Epidermal melanocyte (primary cell): ENCODE measurements at regions not wholly inside any gene's neighbourhood (a gene's known extent, or its start where the extent isn't known, plus 50 kb on each side); places are given as distances from the start of the nearest gene placed in this dataset.

Experiments used
- DNase-seq: peaks from one replicate; pipeline ENCODE4 v3.0.0; 2011; ENCODE audit warnings: low spot score; ENCODE audit not compliant: insufficient read length

DNA sequence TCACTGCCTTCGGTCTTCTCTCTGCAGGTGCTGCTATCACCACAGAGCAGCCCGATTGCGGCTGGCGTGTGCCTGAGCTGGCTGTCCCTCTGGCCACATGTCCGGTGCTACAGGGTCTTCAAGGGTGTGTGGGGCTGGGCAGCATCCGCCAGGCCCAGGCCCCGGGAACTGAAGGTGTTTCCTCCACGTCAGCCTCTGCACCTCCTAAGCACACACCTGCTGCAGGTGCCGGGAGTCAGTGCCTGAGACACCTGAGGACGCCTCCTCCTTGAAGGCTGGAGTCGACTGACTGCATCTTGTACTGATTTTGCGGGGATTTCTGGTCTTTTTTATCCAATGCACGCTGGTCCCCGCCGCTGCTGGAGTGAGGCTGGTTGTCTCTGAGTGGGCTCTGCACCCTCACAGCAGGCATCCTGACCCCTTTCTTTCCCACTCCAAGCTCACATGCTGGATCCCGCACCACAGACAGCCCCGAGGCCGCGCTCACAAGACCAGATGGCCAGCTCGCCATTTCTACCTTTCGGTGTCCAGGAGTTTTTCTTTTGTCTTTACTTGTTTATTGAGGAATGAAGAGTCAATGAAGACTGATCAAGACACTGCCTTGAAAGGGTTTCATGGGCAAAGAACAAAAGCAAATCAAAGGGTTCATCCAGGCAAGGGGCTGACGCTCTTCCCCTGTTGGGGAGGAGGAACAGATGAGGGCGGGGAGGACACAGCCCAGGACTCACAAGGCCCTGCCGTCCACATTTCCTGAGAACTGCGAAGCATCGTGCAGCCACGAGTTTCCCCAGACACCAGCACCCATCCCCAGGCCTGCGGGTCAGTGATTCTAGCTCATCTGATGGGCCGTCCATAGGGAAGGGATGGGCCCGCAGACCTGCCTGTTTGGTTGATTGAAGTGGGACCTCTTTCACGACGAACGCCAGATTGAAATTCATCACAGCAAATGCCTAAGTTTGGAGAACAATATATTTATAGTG lies 203.8 kb upstream of the SOX1 start:
- DNase-seq: no peak

DNA sequence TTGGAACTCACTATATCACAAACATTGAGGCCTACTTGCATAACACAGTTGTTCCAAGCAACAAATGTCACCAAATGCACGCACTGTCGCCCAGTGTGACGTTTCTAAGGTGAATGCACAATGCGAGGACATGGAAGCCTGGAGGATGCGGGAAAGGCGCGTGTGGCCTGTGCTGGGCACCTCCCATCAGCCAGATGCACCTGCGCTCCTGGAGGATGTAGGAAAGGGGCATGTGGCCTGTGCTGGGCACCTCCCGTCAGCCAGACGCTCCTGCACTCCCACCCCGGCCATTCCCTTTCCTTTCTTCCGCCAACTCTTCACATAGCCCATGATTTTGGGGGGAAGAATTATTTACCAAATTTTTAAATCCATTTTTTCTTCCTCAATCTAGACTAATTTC lies 202.4 kb upstream of the SOX1 start:
- no peak for DNase-seq

DNA sequence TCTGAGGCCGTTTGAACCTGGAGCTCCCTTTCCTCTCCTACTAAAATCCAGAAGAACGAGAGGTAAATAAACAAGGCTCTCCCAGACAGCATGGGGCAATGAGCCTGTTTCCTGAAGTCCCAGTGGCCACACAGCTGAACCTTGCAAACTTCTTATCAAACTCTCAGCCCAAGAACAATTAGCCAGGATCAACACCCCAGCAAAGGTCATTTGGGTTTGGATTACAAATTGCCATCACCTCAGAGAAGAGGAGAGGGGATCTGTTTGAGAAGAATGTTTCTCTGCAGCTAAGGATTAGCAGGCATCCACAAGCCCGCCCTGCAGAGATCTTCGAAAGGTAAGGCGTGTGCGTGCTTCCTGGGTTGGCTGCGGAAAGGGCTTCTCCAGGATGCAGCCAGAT lies 201.9 kb upstream of the SOX1 start:
- DNase-seq: no peak

DNA sequence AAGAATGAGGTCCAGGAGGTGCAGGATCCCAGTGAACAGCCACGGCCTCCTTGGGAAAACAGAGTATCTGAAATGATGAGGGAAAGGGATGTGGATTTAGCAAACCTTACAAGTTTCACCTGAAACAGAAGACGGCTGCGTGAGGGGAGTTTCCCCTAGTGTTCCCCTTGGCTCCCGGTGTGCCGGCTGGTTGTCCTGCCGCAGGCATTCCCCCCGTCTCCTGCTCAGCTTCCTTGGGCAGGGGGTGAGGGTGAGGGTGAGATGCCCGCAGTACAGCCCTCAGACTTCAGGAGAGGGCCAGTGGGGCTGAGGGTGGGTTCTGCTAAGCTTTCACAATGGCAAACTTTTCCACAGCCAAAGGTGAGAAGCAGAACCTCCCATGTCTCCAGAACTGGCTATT lies 201.1 kb upstream of the SOX1 start:
- no peak for DNase-seq

DNA sequence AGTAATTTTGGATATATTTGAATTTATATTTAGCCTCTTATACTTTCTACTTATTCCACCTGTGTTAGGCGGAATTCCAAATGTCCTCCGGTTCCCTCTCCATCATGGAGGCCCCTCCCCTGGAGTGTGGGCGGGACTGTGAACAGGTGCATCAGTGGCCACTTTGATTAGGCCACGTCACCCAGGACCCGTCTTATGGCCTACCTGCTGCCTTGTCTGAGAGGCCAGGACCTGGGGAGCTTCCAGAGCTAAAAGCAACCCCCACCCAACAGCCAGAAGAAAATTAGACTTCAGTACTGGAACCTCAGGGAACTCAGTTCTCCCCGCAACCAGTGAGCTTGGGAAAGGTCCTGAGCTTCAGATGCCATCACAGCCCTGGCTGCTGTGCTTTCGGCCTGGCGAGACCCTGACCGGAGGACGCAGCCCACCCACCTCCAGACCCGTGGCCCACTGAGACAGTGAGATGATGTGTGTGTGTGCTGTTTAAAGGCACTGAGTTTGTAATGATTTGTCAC lies 200.2 kb upstream of the SOX1 start:
- DNase-seq: no peak

DNA sequence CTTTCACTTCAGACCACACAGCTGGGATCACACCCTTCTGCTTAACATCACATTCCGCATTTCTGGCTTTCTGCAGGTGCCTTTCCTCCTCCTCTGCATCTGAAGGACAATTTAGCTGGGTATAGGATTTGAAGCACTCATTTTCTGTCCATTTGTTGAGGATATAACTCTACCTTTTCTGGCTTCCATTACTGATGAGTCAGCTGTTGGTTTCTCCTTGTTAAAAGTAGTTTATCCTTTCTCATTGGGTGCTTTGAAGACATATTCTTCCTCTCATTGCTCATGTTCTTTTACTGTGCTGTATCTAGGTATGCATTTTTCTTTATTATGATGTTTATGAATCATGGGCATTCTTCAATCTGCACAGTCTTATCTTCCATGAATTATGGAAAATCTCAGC lies 199.3 kb upstream of the SOX1 start:
- no peak for DNase-seq

DNA sequence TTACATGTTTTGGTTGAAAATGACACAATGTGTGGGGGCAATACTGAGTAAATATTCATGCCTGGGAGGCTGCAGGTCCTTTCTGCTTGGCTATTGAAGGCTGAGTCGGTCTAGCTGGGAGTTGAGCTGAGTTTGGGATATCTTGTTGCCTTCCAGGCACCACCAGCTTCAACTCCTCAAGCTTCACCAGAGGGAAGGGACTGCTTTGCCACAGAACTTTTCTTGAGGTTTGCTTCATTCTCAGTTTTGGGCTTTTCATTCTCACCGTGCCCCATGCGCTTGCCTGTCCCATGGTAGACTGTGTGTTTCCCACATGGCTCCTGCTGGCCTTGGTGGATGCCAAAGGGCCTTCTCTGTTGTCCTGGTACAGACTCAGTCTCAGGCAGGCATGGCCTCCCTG lies 198.2 kb upstream of the SOX1 start:
- no peak for DNase-seq

DNA sequence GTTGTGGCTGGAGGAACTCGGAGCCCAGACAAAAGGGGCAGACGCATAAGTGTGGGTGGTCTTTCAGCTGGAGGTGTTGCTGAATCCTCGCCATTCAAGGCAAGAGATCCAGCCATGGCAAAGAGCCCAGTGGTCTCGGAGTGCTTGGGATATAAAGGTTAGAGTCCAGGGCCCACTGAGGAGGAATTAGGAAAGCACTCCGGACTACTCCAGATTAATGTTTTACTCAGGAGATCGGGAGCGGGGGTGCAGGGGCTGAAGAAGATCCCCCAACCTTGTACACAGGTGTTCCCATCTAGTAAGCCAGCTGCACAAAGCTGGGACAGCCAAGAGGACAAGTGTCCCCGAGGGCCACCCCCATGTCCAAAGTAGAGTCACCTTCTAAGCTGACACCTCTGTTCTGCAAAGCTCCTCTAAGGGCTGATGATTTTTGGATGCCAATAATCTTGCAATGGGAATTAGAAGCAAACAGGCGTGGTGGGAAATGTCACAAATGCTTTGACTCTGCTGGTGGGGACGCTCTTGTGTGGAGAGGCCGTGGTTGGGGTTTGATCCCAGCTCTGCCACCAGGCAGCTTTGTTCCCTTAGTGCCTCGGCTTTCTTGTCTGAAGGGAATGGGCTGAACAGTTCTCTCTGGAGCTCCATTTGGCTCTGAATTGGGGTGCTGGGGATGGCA lies 194.3 kb upstream of the SOX1 start:
- DNase-seq: no peak

DNA sequence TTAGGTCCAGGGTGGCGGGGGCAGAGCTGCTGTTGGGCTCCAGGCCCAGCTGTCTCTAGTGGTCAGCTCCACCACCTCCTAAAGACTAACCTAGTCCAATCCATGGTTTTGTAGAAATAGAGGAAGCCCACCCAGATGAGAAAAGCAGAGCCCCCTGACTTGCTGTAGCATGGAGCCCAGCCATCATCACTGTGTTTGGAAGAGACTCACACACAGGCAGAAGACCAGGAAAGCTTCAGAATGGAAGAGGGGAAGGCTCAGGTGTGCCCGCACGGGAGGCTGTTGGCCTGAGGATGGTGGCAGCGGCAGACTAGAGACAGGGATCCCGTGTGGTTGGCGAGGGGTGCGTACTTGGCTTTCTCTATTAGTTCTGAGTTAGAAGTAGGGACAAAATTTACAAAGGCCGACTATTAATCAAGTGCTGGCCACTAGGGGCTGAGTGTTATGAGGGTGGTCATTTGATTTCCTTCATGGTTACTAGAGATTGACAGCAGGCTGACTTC lies 193.2 kb upstream of the SOX1 start:
- no peak for DNase-seq

DNA sequence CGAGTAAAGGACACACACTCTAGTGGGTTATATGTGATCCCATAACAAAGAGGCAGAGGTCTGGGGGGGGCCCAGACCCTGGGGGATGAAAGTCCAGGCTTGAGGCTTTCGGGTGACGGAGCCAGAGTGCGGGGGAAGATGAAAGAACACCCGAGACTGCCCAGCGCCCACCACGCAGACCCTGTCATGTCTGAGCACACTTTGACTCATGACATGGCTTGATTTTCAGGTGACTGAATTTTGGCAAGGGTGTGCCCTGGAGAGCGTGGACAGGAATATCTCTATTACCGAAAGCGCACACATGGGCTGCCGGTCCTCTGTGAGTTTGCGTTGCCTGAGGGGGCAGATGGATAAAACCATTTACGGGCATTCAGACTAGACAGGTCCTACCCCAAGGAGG lies 192.0 kb upstream of the SOX1 start:
- no peak for DNase-seq

DNA sequence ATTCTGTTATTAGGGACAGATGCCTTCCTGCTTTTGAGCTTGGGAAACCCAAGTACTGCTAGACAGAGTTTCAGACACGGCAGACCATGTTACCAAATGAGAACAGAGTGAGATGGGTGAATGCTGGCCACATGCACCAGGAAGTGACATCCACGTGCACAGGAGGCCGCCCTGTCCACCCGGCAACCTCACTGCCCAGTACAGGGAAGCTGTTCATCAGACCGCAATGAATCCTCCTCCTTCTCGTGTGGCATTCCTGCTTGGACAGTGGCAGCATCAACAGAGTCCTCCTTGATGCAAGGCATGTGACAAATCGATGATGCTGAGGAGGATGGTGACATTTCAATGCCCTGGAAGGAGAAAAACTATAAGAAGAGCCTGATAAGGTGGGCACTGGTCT lies 191.0 kb upstream of the SOX1 start:
- no peak for DNase-seq

DNA sequence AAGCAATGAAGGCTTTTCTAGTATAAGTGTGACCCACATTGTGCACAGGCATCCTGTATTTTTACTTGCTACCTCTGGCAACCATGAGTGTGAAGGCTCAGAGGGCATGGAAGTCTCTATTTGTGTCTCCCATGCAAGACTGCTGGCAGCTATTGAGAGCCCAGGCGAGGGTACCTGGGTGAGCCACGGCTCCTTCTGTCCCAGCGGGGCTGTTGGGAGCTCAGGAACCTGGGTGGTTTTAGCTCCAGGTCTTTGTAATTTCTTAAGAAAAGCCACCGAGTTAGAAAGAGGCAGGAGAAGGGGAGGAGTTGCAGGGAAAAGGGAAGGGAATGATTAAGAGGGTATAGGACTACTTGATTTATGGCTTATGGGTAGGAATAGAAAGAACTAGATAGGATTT lies 190.4 kb upstream of the SOX1 start:
- DNase-seq: no peak

DNA sequence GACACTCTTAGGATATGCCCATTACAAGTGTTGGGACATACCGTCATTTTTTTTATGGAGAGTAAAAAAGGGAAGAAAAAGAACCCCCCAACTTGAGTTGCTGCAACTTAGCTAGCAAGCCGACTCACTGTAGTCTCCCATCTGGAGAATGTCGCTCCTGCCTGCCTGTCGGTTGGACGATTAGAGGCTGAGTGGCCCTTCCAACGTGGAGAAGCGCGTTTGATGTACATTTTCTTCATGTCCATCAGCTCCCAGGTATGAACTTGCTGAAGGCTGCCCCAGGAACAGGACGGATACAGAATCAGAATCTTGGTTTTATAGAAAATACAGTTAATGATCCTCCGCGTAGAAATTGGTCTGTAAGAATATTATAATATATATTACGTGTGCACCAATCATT lies 189.0 kb upstream of the SOX1 start:
- DNase-seq: no peak

DNA sequence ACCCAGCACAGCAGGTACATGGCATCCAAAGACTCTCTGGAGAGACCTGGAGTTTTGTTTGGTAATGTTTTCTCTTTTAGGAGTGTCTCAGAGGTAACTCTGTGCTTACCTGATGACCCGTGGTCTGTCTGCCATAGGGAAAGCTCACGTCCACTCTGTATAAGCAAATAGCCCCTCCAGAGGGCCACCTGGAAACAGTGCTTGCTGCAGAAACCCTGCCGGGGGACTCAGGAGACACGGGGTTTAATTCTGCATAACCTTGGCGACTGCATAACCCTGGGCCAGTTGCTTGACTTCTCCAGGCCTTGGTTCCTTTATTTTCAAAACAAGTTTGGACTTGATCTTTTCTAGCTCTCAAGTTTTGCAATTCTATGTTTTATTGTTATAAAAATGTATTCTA lies 187.2 kb upstream of the SOX1 start:
- no peak for DNase-seq

DNA sequence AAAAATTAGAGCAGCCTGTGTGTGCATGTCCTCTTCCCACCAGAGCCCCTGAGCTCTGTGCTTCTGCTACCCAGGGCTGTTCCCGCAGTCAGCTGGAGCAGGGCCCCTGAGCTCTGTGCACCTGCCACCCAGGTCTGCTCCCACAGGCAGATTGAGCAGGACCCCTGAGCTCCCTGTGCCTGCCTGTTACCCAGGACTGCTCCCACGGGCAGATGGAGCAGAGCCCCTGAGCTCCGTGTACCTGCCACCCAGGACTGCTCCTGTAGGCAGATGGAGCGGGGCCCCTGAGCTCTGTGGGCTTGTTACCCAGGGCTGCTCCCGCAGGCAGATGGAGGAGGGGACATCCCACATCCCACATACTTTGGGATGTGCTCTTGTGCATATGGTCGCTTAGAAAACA lies 186.8 kb upstream of the SOX1 start:
- DNase-seq: no peak

DNA sequence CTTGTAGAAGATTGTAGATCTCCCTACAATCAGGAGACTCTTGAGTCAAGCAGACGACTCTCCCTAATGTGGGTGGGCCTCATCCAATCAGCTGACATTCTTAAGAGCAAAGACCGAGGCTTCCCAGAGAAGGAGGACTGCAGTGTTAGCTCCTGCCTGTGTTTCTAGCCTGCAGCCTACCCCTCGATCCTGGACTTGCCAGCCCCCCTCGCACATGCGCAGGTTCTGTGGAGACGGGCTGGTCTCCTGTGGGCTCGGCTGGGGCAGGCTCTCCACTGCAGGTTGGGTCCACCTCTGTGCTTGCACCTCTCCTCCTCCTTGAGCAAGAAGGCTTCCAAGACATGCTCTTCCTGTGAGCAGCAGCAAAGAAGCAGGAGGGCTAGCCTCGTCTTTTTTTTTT lies 185.2 kb upstream of the SOX1 start:
- no peak for DNase-seq

DNA sequence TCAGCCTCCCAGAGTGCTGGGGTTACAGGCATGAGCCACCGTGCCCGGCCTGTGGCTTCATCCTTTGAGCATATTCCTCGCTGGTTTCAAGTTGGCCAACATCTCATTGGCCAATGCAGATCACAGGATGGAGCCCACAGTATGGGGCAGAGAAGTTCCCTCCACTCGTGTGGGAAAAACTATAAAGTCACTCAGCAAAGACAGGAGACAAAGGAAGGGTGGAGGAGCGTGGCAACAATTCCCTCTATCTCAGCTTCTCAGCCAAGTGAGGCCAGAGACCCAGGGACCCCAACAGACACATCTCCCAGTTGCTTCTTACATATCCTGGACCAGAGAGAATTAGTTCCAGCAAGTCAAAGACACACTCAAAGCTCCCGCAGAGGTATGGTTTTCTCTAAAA lies 184.6 kb upstream of the SOX1 start:
- no peak for DNase-seq

DNA sequence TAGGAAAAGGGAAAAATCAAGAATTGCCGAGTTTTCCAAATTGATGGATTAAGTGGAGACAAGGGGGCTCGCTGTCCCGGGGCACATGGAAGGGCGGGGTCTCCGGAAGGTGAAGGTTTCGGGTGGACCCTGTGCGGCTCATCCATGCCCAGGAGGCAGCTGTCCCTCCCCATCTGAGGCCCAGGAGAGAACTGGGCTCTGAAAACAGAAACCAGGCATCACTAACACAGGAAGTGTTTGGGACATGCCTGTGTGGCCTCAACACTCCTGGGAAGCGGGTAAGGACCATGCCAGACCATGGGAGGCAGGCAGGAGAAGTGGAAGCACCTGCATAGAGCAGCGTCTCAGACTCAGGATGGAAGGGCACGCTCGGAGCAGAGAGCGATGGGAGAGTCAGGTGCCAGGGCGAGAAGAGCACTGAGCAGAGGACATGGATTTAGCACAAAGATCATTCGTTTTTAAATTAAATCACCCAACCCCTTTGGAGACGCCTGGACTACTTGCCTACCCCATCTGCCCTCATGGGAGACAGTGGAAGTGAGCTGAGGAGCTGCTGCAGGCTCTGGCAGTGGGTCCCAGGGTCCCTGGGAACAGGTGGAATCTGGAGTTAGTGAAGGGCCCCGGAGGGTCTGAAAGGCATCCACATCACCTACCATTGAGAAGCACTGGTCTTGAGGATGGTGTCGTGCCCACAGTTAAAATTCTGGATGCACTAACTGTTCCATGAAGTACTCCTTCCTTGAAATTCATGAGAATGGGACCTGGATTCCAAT lies 183.2 kb upstream of the SOX1 start:
- DNase-seq: no peak

DNA sequence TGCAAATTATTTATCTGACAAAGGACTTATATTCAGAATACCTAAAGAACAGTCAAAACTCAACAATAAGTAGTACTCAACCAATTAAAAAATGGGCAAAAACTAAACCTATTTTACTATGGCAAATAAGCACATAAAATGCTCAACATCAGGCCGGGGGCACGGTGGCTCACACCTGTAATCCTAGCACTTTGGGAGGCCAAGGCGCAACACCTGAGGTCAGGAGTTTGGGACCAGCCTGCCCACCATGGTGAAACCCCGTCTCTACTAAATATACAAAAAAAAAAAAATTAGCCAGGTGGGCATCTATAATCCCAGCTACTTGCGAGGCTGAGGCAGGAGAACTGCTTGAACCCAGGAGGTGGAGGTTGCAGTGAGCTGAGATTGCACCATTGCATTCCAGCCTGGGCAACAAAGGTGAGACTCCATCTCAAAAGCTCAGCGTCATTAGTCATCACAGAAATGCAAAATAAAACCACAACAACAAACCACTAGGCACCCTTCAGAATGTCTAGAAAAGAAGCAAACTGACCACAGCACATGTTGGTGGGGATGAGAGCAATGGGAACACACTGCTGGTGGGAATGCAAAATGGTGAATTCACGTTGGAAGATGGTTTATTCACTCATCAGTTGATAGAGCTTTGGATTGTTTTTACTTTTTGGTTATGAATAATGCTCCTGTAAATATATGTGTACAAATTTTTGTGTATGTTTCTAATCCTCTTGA lies 180.6 kb upstream of the SOX1 start:
- DNase-seq: no peak

DNA sequence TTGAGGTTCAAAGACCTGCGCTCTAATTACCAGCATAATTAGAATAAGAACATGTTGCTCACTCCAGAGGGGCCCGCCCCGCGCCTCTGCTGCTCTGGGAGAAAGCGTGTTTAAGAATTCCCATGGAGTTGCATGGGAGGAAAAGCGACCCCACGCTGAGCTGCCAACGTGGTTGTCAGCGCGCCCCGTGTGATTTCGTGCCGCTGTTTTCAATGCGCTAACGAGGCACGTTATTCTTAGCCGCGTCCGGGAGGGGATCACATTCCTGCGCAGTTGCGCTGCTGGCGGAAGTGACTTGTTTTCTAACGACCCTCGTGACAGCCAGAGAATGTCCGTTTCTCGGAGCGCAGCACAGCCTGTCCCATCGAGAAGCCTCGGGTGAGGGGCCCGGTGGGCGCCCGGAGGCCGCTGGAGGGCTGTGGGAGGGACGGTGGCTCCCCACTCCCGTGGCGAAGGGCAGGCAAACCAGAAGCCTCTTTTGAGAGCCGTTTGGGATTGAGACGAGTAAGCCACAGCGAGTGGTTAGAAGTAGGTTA lies 173.8 kb upstream of the SOX1 start:
- no peak for DNase-seq
